ENCODE measurements at regions not wholly inside any gene's neighbourhood (a gene's known extent, or its start where the extent isn't known, plus 50 kb on each side); places are given as distances from the start of the nearest gene placed in this dataset.

DNA sequence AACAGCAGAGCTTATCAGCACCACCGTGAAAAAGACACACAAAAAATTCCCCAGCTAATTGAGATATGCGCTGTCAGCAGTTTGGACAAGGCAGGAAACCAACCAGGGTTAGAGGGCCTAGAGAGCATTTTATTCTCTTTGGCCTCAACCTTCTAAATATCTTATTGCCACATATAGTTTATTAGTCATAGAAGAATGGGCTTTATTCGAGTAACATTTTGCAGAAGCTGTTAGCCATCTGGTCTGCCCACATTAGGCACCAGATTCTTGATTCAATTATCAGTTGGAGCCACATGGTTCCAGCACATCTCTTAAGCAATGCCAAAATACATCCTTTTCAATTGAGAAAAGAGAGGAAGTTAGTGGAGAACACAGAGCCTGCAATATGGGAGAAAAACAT lies 109.9 kb upstream of the CXADR start:
- H3K4me1 ChIP-seq (ENCODE audit: control insufficient read depth, low read depth, low read length) = no peaks in the 10 kb centered on the region
- H3K4me3 ChIP-seq (ENCODE audit: low read length) = no peak overlapping the region
- H3K27me3 ChIP-seq (ENCODE audit: control insufficient read depth, insufficient read depth, low read length) = no peaks in the 10 kb centered on the region
- H3K36me3 ChIP-seq (ENCODE audit: control insufficient read depth, low read depth, low read length) = no peaks in the 10 kb centered on the region
- H3K9me3 ChIP-seq (ENCODE audit: control insufficient read depth, low read depth, low read length) = no peaks in the 10 kb centered on the region
- no peak overlapping the region for H3K9ac ChIP-seq (ENCODE audit: low read length)
- no peak overlapping the region for H3K27ac ChIP-seq (ENCODE audit: low read length)

DNA sequence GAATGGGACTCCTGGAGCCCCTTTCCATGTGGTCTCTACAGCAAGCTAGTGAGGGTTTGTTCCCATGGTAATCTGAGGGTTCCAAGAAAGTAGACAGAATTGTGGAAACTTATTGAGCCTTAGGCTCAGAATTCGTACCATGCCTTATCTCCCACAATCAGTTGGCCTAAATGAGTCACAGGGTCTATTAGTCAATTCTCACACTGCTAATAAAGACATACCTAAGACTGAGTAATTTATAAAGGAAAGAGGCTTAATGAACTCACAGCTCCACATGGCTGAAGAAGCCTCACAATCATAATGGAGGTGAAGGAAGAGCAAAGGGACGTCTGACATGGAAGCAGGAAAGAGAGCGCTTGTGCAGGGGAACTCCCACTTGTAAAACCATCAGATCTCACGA lies 106.6 kb upstream of the CXADR start:
- Histone ChIP-seq H3K4me1 (ENCODE audit: control insufficient read depth, low read depth, low read length) (no peaks in the 10 kb centered on the region), H3K36me3 (ENCODE audit: control insufficient read depth, low read depth, low read length) (no peaks in the 10 kb centered on the region), H3K27me3 (ENCODE audit: control insufficient read depth, insufficient read depth, low read length) (no peaks in the 10 kb centered on the region), H3K9ac (ENCODE audit: low read length) (no peak overlapping the region), H3K27ac (ENCODE audit: low read length) (no peak overlapping the region), H3K4me3 (ENCODE audit: low read length) (no peak overlapping the region), H3K9me3 (ENCODE audit: control insufficient read depth, low read depth, low read length) (no peaks in the 10 kb centered on the region)

DNA sequence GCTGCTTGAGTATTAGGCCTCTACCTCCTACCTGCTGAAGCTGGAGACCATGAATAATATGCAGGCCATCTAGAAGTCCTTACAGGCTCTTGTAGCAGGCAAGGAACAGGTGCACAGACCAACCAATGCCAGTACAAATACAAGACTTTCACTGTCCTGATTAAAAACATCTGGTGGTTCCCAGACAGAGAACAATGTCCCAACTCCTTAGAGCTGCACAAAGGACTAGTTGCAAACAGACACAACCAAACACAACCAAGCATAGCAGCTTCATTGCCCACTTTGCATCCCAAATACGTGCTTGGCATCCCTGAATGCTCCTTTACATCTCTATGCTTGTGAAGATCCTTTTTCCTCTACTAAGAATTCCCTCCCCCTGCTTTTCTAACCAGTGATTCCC lies 98.1 kb upstream of the CXADR start:
- Histone ChIP-seq H3K9ac (ENCODE audit: low read length) (no peak overlapping the region), H3K4me1 (ENCODE audit: control insufficient read depth, low read depth, low read length) (peaks cover 8% of the 10 kb centered on the region), H3K4me3 (ENCODE audit: low read length) (no peak overlapping the region), H3K9me3 (ENCODE audit: control insufficient read depth, low read depth, low read length) (no peaks in the 10 kb centered on the region), H3K36me3 (ENCODE audit: control insufficient read depth, low read depth, low read length) (no peaks in the 10 kb centered on the region), H3K27me3 (ENCODE audit: control insufficient read depth, insufficient read depth, low read length) (no peaks in the 10 kb centered on the region), H3K27ac (ENCODE audit: low read length) (no peak overlapping the region)

DNA sequence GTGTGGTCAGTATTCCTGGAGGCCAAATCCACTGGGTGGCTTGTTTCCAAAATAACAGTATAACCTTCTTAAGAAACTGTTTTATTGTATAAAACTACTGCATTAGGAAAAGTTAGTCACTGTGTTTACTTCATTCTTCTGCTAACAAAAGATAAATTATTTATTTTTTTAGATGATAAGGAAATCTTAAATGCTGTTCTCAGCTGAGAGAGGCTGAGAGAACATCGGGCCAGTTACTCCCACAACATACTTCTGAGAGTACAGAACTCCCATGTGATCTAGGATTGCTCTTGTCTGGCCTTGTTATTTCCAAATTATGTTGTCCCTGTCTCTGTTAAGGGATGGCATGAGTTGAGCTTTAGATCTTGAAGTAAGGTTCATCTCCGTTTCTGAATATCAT lies 96.7 kb upstream of the CXADR start:
- Histone ChIP-seq H3K36me3 (ENCODE audit: control insufficient read depth, low read depth, low read length) (no peaks in the 10 kb centered on the region), H3K4me3 (ENCODE audit: low read length) (no peak overlapping the region), H3K9ac (ENCODE audit: low read length) (no peak overlapping the region), H3K4me1 (ENCODE audit: control insufficient read depth, low read depth, low read length) (peaks cover 8% of the 10 kb centered on the region), H3K9me3 (ENCODE audit: control insufficient read depth, low read depth, low read length) (no peaks in the 10 kb centered on the region), H3K27ac (ENCODE audit: low read length) (no peak overlapping the region), H3K27me3 (ENCODE audit: control insufficient read depth, insufficient read depth, low read length) (no peaks in the 10 kb centered on the region)

DNA sequence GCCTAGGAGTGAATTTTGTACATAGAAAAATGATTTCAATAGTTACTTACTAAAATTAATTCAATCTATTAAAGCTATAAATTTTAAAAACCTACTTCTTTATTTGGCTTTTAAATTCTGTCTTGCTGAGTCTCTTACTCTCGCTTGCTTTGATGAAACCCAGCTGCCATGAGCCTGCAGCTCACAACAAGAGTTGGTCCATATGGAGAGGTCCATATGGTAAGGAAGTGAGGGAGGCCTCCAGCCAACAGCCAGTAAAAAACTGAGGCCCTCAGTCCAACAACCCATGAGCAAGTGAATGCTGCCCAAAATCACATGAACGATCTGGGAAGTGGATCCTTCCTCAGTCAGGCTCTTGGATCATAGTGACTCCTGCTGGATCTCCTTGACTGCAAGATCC lies 89.9 kb upstream of the CXADR start:
- Histone ChIP-seq H3K36me3 (ENCODE audit: control insufficient read depth, low read depth, low read length) (no peaks in the 10 kb centered on the region), H3K9me3 (ENCODE audit: control insufficient read depth, low read depth, low read length) (no peaks in the 10 kb centered on the region), H3K4me1 (ENCODE audit: control insufficient read depth, low read depth, low read length) (no peaks in the 10 kb centered on the region), H3K27ac (ENCODE audit: low read length) (no peak overlapping the region), H3K9ac (ENCODE audit: low read length) (no peak overlapping the region), H3K4me3 (ENCODE audit: low read length) (no peak overlapping the region), H3K27me3 (ENCODE audit: control insufficient read depth, insufficient read depth, low read length) (no peaks in the 10 kb centered on the region)

DNA sequence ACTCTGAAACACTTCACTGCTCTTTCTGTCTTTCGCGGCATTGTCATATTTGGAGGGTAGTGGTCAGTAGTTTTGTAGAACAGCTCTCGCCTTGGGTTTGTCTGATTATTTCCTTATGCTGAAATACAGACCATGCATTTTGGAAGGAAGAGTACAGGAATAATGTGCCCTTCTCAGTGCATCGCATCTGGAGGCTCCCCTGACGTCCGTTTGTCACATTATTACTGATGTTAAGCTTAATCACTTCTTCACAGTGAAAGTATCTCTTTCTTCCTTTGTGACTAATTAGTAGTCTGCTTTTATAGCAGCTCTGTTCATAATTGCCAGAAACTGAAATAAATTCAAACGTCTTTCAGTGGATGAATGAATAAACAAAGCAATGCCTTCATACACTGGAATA lies 85.7 kb upstream of the CXADR start:
- H3K4me1 ChIP-seq (ENCODE audit: control insufficient read depth, low read depth, low read length) = peaks cover 4% of the 10 kb centered on the region
- H3K27ac ChIP-seq (ENCODE audit: low read length) = no peak overlapping the region
- H3K9me3 ChIP-seq (ENCODE audit: control insufficient read depth, low read depth, low read length) = no peaks in the 10 kb centered on the region
- no peaks in the 10 kb centered on the region for H3K27me3 ChIP-seq (ENCODE audit: control insufficient read depth, insufficient read depth, low read length)
- no peak overlapping the region for H3K4me3 ChIP-seq (ENCODE audit: low read length)
- no peaks in the 10 kb centered on the region for H3K36me3 ChIP-seq (ENCODE audit: control insufficient read depth, low read depth, low read length)
- no peak overlapping the region for H3K9ac ChIP-seq (ENCODE audit: low read length)

DNA sequence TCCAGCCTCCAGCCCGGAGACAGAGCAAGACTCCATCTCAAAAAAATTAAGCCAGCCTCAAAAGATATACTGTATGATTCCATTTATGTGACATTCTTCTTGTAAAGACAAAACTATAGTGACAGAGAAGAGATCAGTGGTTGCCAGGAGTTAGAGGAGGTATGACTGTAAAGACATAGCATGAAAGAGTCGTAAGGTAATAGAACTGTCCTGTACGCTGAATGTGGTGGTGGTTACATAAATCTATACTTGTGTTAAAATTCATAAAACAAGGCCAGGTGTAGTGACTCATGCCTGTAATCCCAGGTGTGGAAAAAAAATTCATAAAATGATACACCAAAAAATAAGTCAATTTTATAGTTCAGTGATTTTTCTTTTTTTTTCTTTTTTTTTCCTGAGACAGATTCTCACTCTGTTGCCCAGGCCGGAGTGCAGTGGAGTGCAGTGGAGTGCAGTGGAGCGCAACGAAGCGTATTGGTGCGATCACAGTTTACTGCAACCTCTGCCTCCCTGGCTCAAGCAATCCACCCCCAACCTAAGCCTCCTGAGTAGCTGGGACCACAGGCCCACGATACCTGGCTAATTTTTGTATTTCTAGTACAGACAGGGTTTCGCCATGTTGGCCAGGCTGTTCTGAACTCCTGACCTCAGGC lies 84.9 kb upstream of the CXADR start:
- Histone ChIP-seq H3K36me3 (ENCODE audit: control insufficient read depth, low read depth, low read length) (no peaks in the 10 kb centered on the region), H3K4me3 (ENCODE audit: low read length) (no peak overlapping the region), H3K27me3 (ENCODE audit: control insufficient read depth, insufficient read depth, low read length) (no peaks in the 10 kb centered on the region), H3K9me3 (ENCODE audit: control insufficient read depth, low read depth, low read length) (no peaks in the 10 kb centered on the region), H3K27ac (ENCODE audit: low read length) (no peak overlapping the region), H3K9ac (ENCODE audit: low read length) (no peak overlapping the region), H3K4me1 (ENCODE audit: control insufficient read depth, low read depth, low read length) (peaks cover 6% of the 10 kb centered on the region)

DNA sequence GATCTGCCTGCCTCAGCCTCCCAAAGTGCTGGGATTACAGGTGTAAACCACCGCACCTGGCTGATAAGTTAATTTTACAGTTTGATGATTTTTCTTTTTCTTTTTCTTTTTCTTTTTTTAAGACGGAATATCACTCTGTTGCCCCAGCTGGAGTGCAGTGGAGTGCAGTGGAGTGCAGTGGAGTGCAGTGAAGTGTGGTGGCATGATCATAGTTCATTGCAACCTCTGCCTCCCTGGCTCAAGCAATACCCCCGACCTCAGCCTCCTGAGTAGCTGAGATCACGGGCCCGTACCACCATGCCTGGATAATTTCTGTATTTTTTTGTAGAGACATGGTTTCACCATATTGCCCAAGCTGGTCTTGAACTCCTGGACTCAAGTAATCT lies 84.4 kb upstream of the CXADR start:
- H3K4me3 ChIP-seq (ENCODE audit: low read length) = no peak overlapping the region
- H3K36me3 ChIP-seq (ENCODE audit: control insufficient read depth, low read depth, low read length) = no peaks in the 10 kb centered on the region
- no peaks in the 10 kb centered on the region for H3K27me3 ChIP-seq (ENCODE audit: control insufficient read depth, insufficient read depth, low read length)
- H3K27ac ChIP-seq (ENCODE audit: low read length) = no peak overlapping the region
- no peak overlapping the region for H3K9ac ChIP-seq (ENCODE audit: low read length)
- H3K9me3 ChIP-seq (ENCODE audit: control insufficient read depth, low read depth, low read length) = no peaks in the 10 kb centered on the region
- H3K4me1 ChIP-seq (ENCODE audit: control insufficient read depth, low read depth, low read length) = peaks cover 7% of the 10 kb centered on the region

DNA sequence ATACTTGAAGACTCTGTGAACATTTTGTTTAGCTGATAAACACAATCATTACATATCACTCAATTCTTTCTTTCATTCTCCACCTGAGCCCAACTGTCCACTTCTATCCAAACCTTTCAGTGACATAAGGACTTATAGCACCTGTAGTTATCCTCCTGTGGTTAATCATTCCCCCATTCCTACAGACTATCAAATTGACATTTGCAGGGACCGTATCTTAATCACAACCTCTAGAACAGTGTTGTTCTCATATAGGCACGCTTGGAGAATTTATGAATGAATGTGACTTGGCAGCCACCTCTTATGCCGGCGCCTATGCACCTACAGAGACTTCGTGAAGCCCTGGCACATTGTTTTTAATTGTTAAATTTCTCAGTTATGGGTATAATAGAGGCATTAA lies 83.9 kb upstream of the CXADR start:
- H3K9ac ChIP-seq (ENCODE audit: low read length) = no peak overlapping the region
- H3K4me1 ChIP-seq (ENCODE audit: control insufficient read depth, low read depth, low read length) = peaks cover 7% of the 10 kb centered on the region
- H3K9me3 ChIP-seq (ENCODE audit: control insufficient read depth, low read depth, low read length) = no peaks in the 10 kb centered on the region
- H3K27ac ChIP-seq (ENCODE audit: low read length) = no peak overlapping the region
- H3K36me3 ChIP-seq (ENCODE audit: control insufficient read depth, low read depth, low read length) = no peaks in the 10 kb centered on the region
- no peaks in the 10 kb centered on the region for H3K27me3 ChIP-seq (ENCODE audit: control insufficient read depth, insufficient read depth, low read length)
- no peak overlapping the region for H3K4me3 ChIP-seq (ENCODE audit: low read length)

DNA sequence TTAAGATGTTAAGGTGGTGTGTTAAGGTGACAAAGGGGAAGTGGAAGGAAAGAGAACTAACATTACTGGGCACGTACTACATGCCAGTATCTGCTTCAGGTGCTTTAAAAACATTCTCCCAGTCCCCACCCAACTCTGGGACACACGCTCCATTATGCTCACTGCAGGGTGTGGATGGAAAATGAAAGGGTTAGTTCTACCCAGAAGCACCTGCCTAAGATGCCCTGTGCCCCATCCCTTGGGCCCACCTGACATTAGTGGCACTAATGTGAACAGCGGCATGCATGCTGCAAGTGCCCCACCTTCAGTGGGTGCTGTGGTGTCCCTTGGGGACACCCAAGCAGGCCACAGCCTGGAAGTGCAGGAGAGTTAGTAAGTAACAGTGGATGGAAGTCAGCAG lies 82.9 kb upstream of the CXADR start:
- H3K27me3 ChIP-seq (ENCODE audit: control insufficient read depth, insufficient read depth, low read length) = no peaks in the 10 kb centered on the region
- no peak overlapping the region for H3K9ac ChIP-seq (ENCODE audit: low read length)
- no peaks in the 10 kb centered on the region for H3K9me3 ChIP-seq (ENCODE audit: control insufficient read depth, low read depth, low read length)
- peaks cover 7% of the 10 kb centered on the region for H3K4me1 ChIP-seq (ENCODE audit: control insufficient read depth, low read depth, low read length)
- no peak overlapping the region for H3K4me3 ChIP-seq (ENCODE audit: low read length)
- no peak overlapping the region for H3K27ac ChIP-seq (ENCODE audit: low read length)
- H3K36me3 ChIP-seq (ENCODE audit: control insufficient read depth, low read depth, low read length) = no peaks in the 10 kb centered on the region

DNA sequence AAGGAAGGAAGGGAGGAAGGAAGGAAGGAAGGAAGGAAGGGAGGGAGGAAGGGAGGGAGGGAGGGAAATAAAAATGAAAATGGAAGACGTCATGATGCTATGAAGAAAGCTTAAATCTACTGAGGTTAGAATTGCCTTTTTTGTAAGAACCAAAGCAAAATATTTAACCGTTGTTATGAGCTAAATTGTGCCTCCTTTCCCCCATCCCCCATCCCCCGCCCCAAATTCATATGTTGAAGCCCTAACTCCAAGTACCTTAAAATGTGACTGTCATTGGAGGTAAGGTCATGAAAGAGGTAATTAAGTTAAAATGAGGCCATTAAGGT lies 80.1 kb upstream of the CXADR start:
- H3K4me1 ChIP-seq (ENCODE audit: control insufficient read depth, low read depth, low read length) = peaks cover 11% of the 10 kb centered on the region

DNA sequence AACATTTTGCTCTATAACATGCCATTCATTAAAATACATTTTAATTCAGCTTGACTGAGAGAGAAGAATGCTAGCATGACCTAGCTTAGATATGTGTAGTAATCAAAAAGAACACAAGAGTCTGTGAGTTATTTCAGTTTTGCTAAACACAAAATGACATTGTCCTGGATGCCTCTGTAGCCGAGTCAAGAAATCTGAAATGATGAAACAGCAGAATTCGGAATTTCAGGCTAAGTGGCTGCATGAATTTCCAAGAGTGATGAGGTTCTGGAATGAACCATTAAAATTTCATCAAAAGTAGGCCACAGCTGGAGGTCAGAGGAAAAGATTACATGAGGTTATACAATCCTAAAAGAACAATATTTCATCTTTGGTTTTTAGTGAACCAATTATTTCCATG lies 79.1 kb upstream of the CXADR start:
- peaks cover 13% of the 10 kb centered on the region for H3K27me3 ChIP-seq (ENCODE audit: control insufficient read depth, insufficient read depth, low read length)
- no peak overlapping the region for H3K27ac ChIP-seq (ENCODE audit: low read length)

More for the DNA sequence above, 80.1 kb upstream of the CXADR start:
- H3K27ac ChIP-seq (ENCODE audit: low read length) = no peak overlapping the region
- H3K9ac ChIP-seq (ENCODE audit: low read length) = no peak overlapping the region
- no peak overlapping the region for H3K4me3 ChIP-seq (ENCODE audit: low read length)
- H3K36me3 ChIP-seq (ENCODE audit: control insufficient read depth, low read depth, low read length) = no peaks in the 10 kb centered on the region
- no peaks in the 10 kb centered on the region for H3K9me3 ChIP-seq (ENCODE audit: control insufficient read depth, low read depth, low read length)
- peaks cover 9% of the 10 kb centered on the region for H3K27me3 ChIP-seq (ENCODE audit: control insufficient read depth, insufficient read depth, low read length)

More for the DNA sequence above, 79.1 kb upstream of the CXADR start:
- Histone ChIP-seq H3K36me3 (ENCODE audit: control insufficient read depth, low read depth, low read length) (no peaks in the 10 kb centered on the region), H3K9ac (ENCODE audit: low read length) (no peak overlapping the region), H3K4me3 (ENCODE audit: low read length) (no peak overlapping the region), H3K9me3 (ENCODE audit: control insufficient read depth, low read depth, low read length) (no peaks in the 10 kb centered on the region), H3K4me1 (ENCODE audit: control insufficient read depth, low read depth, low read length) (peaks cover 21% of the 10 kb centered on the region)

Data from iPS-18a (cell line).